ENCODE measurements at regions not wholly inside any gene's neighbourhood (a gene's known extent, or its start where the extent isn't known, plus 50 kb on each side); places are given as distances from the start of the nearest gene placed in this dataset.

GRCh38 chr11:44496391-44496790 is 69.1 kb upstream of the CD82 start:
- H3K27me3 ChIP-seq (ENCODE audit: insufficient read depth, low read length): no peaks in the 10 kb centered on the region; the same call in 1 of the 2 replicates
- intact Hi-C loops (cut with micrococcal nuclease): no loop called here
- no peak overlapping the region for H3K9ac ChIP-seq (ENCODE audit: low read length)
- TF ChIP-seq ATF3 (IDR thresholded peaks at IDR 0.05) (no peak), RAD21 (IDR thresholded peaks at IDR 0.05; ENCODE audit: low read depth) (no peak), REST (IDR thresholded peaks at IDR 0.05; ENCODE audit: low read depth) (no peak), TCF7L2 (IDR thresholded peaks at IDR 0.05; ENCODE audit: borderline replicate concordance, extremely low read depth, insufficient read depth, insufficient read length) (no peak), CTCF (IDR thresholded peaks at IDR 0.05 in 2 of 3, conservative IDR thresholded peaks at IDR 0.05 in 1 of 3; ENCODE audit: borderline replicate concordance in 1 of 3, insufficient read depth in 1 of 3, low read depth in 2 of 3, low read length in 2 of 3) (no peak), EGR1 (IDR thresholded peaks at IDR 0.05; ENCODE audit: low read depth) (no peak), POLR2A (IDR thresholded peaks at IDR 0.05; ENCODE audit: borderline replicate concordance, extremely low read depth, insufficient read depth, insufficient read length) (no peak), CBX3 (IDR thresholded peaks at IDR 0.05; ENCODE audit: low read depth) (no peak), SIN3A (IDR thresholded peaks at IDR 0.05; ENCODE audit: low read depth) (no peak), EZH2phosphoT487 (IDR thresholded peaks at IDR 0.05; ENCODE audit: borderline replicate concordance) (no peak), EZH2 (IDR thresholded peaks at IDR 0.05) (no peak), MAX (IDR thresholded peaks at IDR 0.05) (no peak), ZNF274 (IDR thresholded peaks at IDR 0.05; ENCODE audit: low read depth, low read length) (no peak), ELF1 (IDR thresholded peaks at IDR 0.05; ENCODE audit: borderline replicate concordance, low read depth) (no peak), SRF (IDR thresholded peaks at IDR 0.05; ENCODE audit: low read depth) (no peak), SP1 (IDR thresholded peaks at IDR 0.05; ENCODE audit: low read depth) (no peak), ZBTB33 (IDR thresholded peaks at IDR 0.05; ENCODE audit: extremely low read depth, insufficient replicate concordance, low read length) (no peak), FOSL1 (IDR thresholded peaks at IDR 0.05; ENCODE audit: low read depth) (no peak)
- no peak for ATAC-seq
- RAD21 ChIA-PET (ENCODE audit: low non-redundant PET in 1 of 2, low total read pairs in 2 of 2, uncharacterized antibody in 2 of 2, unreplicated experiment in 2 of 2): no interaction called here
- CTCF ChIA-PET: no interaction called here
- no TSS peak for BruUV-seq (replicated peaks)
- H4K20me1 ChIP-seq (ENCODE audit: insufficient read depth): no peaks in the 10 kb centered on the region
- H3K9me3 ChIP-seq (ENCODE audit: control insufficient read depth in 1 of 2, insufficient read depth in 1 of 2, low read depth in 1 of 2, low read length in 2 of 2): no peaks in the 10 kb centered on the region
- no peak overlapping the region for H3K27ac ChIP-seq (ENCODE audit: low read depth, low read length)
- H3K9me2 ChIP-seq (ENCODE audit: insufficient read depth): no peaks in the 10 kb centered on the region
- H3K4me2 ChIP-seq (ENCODE audit: low read length): no peak overlapping the region
- H3K79me2 ChIP-seq (ENCODE audit: insufficient read depth, low read length): no peaks in the 10 kb centered on the region
- H3K4me3 ChIP-seq (replicated peaks in 1 of 2; ENCODE audit: low read depth in 1 of 2, low read length in 2 of 2): no peak overlapping the region
- POLR2A ChIA-PET: no interaction called here
- no peaks in the 10 kb centered on the region for H3K36me3 ChIP-seq (ENCODE audit: control insufficient read depth in 1 of 2, insufficient read depth in 2 of 2, low read length in 2 of 2)
- no peaks in the 10 kb centered on the region for H3K4me1 ChIP-seq (ENCODE audit: control insufficient read depth in 1 of 2, insufficient read depth in 2 of 2, low read length in 2 of 2)
- DNase-seq (ENCODE audit: low read depth, low spot score): no peak
- H2AFZ ChIP-seq (ENCODE audit: low read depth, low read length, poor library complexity, severe bottlenecking): no peak overlapping the region

All from HCT116 (cell line).